Nephron (organoid): ENCODE measurements at regions not wholly inside any gene's neighbourhood (a gene's known extent, or its start where the extent isn't known, plus 50 kb on each side); places are given as distances from the start of the nearest gene placed in this dataset.
A peak's percentile ranks its signal among the peaks of the same experiment; 100 is the strongest.

Source experiments
- H3K27ac Mint-ChIP-seq, 3 experiments: 2 replicates each; pipeline ENCODE4 v1.8.0; 2020; ENCODE audit warnings: mixed read lengths in 3 of 3, mild to moderate bottlenecking in 2 of 3, moderate library complexity in 1 of 3
- H3K27me3 Mint-ChIP-seq: 2 replicates; pipeline ENCODE4 v1.8.0; 2021; ENCODE audit warnings: low read depth, mild to moderate bottlenecking, moderate library complexity, mixed read lengths
- H3K36me3 Mint-ChIP-seq: 2 replicates; pipeline ENCODE4 v1.8.0; 2020; ENCODE audit warnings: low read depth, mixed read lengths
- H3K4me1 Mint-ChIP-seq: 2 replicates; pipeline ENCODE4 v1.8.0; 2020; ENCODE audit warnings: mixed read lengths
- H3K4me3 Mint-ChIP-seq, 3 experiments: 2 replicates each; pipeline ENCODE4 v1.8.0; 2020; ENCODE audit warnings: mild to moderate bottlenecking in 3 of 3, mixed read lengths in 3 of 3, moderate library complexity in 2 of 3
- H3K9me3 Mint-ChIP-seq: 2 replicates; pipeline ENCODE4 v1.8.0; 2020; ENCODE audit warnings: mixed read lengths
- TF ChIP-seq, protein P1 (sequence below), 3 experiments: fragments of 200-600 bp; sonication (generic); IDR thresholded peaks; one replicate each; pipeline ENCODE4 v1.5.0; 2021; ENCODE audit warnings: antibody characterized with exemption in 3 of 3; ENCODE audit not compliant: unreplicated experiment in 3 of 3

DNA sequence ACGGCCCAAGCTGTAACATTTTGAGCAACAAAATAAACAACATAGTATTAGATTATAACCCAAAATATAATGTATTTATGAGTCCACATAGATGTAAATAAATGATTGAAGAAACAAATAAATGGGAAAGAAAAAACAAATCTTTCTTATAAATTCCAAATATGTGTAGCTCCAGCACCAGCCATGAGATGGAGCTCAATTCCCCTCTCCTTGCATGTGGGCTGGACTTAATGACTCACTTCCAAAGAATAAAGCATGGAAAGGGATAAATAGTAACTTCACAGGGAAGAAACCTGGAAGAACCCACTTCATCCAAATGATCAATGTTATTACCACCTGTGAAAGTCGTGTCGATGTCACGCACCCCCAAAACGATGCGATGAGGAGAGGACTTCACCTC is 158.8 kb downstream of the RPAP3 start:
- H3K4me1 Mint-ChIP-seq: peaks cover 5% of the 10 kb centered on the region
- H3K36me3 Mint-ChIP-seq: no peaks in the 10 kb centered on the region
- no peak overlapping the region for H3K27ac Mint-ChIP-seq

DNA sequence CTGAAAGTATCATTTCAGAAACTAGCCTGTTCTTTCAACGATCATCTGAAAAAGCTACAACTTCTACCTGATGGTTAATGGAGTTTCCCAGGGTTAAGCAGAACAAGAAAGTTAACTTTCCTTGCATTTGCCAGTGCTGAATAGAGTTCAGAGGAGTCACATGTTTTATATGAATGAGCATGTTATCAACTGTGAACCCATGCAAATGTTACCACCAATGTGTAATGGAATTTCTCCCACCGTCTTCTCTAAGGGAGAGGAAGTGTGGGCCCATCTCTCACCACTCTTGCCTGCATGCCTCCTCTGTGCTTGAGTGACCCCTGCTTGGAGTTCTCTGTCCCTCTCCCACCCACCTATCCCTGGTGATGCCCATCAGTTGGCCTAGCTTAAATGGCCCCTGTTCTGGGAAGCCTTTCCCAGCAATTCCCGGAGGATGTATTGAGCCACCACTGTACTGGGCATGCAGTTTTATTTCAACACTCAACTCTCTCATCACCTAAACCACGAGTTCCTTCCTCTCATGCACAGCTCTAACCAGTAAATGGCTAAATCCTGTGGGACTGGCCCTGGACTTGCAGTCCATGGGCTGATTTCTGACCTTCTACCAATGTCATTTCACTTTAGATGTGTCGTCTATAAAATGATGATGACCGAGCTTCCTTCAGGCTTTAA is 159.8 kb downstream of the RPAP3 start:
- H3K27me3 Mint-ChIP-seq: peaks cover 6% of the 10 kb centered on the region
- H3K4me3 Mint-ChIP-seq: no peak overlapping the region
- peaks cover under 1% of the 10 kb centered on the region for H3K4me1 Mint-ChIP-seq
- TF ChIP-seq, protein P1, sequence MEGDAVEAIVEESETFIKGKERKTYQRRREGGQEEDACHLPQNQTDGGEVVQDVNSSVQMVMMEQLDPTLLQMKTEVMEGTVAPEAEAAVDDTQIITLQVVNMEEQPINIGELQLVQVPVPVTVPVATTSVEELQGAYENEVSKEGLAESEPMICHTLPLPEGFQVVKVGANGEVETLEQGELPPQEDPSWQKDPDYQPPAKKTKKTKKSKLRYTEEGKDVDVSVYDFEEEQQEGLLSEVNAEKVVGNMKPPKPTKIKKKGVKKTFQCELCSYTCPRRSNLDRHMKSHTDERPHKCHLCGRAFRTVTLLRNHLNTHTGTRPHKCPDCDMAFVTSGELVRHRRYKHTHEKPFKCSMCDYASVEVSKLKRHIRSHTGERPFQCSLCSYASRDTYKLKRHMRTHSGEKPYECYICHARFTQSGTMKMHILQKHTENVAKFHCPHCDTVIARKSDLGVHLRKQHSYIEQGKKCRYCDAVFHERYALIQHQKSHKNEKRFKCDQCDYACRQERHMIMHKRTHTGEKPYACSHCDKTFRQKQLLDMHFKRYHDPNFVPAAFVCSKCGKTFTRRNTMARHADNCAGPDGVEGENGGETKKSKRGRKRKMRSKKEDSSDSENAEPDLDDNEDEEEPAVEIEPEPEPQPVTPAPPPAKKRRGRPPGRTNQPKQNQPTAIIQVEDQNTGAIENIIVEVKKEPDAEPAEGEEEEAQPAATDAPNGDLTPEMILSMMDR (IDR thresholded peaks at IDR 0.05; ENCODE audit: unreplicated experiment in 3 of 3): no peak
- no peak overlapping the region for H3K27ac Mint-ChIP-seq
- H3K9me3 Mint-ChIP-seq: no peaks in the 10 kb centered on the region
- no peaks in the 10 kb centered on the region for H3K36me3 Mint-ChIP-seq

More for the DNA sequence above, 158.8 kb downstream of the RPAP3 start:
- H3K27me3 Mint-ChIP-seq: peaks cover 6% of the 10 kb centered on the region
- H3K9me3 Mint-ChIP-seq: no peaks in the 10 kb centered on the region
- no peak overlapping the region for H3K4me3 Mint-ChIP-seq
- TF ChIP-seq, protein P1 (IDR thresholded peaks at IDR 0.05; ENCODE audit: unreplicated experiment in 3 of 3): peak in 1 of 3 experiments; percentile 19

DNA sequence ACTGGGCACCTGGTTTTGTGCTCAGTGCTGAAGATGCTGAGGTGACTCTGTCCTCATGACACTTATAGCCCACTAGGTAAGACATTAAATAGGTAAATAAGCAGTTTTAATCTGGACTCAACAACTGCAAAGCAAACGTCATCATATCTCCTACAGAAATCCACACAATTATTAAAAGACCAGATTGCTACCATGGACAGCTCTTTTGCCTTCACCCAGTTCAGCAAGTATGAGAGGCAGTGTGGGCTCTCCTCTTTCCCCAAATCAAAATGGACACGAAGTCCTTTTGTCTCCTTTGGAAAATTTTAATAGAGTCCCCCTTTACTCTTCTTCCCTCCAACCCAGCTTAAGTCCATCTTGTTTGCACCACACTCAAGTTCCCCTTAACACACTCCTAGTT is 171.1 kb downstream of the RPAP3 start:
- no peaks in the 10 kb centered on the region for H3K4me1 Mint-ChIP-seq
- no peaks in the 10 kb centered on the region for H3K36me3 Mint-ChIP-seq
- no peak overlapping the region for H3K4me3 Mint-ChIP-seq
- H3K9me3 Mint-ChIP-seq: peaks cover 12% of the 10 kb centered on the region
- TF ChIP-seq, protein P1 (IDR thresholded peaks at IDR 0.05; ENCODE audit: unreplicated experiment in 3 of 3): no peak
- peaks cover 3% of the 10 kb centered on the region for H3K27me3 Mint-ChIP-seq
- no peak overlapping the region for H3K27ac Mint-ChIP-seq

DNA sequence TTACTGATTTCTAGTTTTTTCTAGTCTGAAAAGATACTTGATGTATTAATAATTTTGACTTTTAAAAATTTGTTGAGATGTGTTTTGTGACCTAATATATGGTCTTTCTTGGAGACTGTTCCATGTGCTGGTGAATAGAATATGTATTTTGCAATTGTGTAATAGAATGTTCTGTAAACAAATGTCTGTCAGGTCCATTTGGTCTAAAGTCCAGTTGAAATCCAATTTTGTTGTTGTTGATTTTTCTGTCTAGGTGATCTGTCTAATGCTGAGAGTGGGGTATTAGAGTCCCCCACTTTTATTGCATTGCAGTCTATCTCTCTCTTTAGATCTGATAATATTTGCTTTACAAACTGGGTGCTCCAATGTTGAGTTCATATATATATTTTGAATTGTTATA is 175.8 kb downstream of the RPAP3 start:
- H3K27ac Mint-ChIP-seq: no peak overlapping the region
- TF ChIP-seq, protein P1 (IDR thresholded peaks at IDR 0.05; ENCODE audit: unreplicated experiment in 3 of 3): no peak
- no peak overlapping the region for H3K4me3 Mint-ChIP-seq
- H3K27me3 Mint-ChIP-seq: no peaks in the 10 kb centered on the region
- H3K9me3 Mint-ChIP-seq: peaks cover 25% of the 10 kb centered on the region
- no peaks in the 10 kb centered on the region for H3K36me3 Mint-ChIP-seq
- no peaks in the 10 kb centered on the region for H3K4me1 Mint-ChIP-seq

DNA sequence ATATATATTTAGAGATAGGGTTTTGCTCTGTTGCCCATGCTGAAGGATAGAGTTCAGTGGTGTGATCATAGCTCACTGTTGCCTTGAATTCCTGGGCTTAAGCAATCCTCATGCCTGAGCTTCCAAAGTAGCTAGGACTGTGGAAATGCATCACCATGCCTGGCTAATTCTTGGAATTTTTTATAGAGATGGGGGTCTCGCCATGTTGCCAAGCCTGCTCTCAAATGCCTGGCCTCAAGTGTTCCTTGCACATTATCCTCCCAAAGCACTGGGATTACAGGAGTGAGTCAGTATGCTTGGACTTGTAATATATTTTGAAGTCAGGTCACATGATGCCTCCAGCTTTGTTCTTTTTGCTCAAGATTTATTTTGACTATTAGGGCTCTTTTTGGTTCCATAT is 178.0 kb downstream of the RPAP3 start:
- Mint-ChIP-seq H3K9me3 (peaks cover 25% of the 10 kb centered on the region), H3K4me1 (no peaks in the 10 kb centered on the region), H3K36me3 (no peaks in the 10 kb centered on the region), H3K4me3 (no peak overlapping the region), H3K27me3 (no peaks in the 10 kb centered on the region), H3K27ac (no peak overlapping the region)
- TF ChIP-seq, protein P1 (IDR thresholded peaks at IDR 0.05; ENCODE audit: unreplicated experiment in 3 of 3): no peak

DNA sequence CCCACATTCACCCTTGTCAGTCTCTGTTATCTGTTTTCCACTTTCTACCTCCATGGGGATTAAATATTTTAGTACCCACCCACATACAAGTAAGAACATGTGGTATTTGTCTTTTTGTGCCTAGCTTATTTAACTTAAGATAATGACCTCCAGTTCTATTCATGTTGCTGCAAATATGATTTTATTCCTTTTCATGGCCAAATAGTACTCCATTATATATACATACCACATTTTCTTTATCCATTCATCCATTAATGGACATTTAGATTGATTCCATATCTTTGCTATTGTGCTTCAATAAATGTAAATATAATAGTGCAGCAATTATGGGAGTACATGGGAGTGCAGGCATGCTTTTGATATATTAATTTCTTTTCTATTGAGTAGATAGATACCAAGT is 185.8 kb downstream of the RPAP3 start:
- H3K4me1 Mint-ChIP-seq: no peaks in the 10 kb centered on the region
- no peak overlapping the region for H3K27ac Mint-ChIP-seq

More for the DNA sequence above, 185.8 kb downstream of the RPAP3 start:
- Mint-ChIP-seq H3K36me3 (no peaks in the 10 kb centered on the region), H3K27me3 (no peaks in the 10 kb centered on the region), H3K4me3 (no peak overlapping the region), H3K9me3 (peaks cover 38% of the 10 kb centered on the region)
- TF ChIP-seq, protein P1 (IDR thresholded peaks at IDR 0.05; ENCODE audit: unreplicated experiment in 3 of 3): no peak
